ENCODE measurements at regions not wholly inside any gene's neighbourhood (a gene's known extent, or its start where the extent isn't known, plus 50 kb on each side); places are given as distances from the start of the nearest gene placed in this dataset.

GRCh38 chr18:78618726-78619125 lies 360.9 kb upstream of the SALL3 start:
- Mint-ChIP-seq H3K4me3 (no peak overlapping the region), H3K27ac (no peak overlapping the region), H3K4me1 (ENCODE audit: low read depth) (no peaks in the 10 kb centered on the region)

DNA sequence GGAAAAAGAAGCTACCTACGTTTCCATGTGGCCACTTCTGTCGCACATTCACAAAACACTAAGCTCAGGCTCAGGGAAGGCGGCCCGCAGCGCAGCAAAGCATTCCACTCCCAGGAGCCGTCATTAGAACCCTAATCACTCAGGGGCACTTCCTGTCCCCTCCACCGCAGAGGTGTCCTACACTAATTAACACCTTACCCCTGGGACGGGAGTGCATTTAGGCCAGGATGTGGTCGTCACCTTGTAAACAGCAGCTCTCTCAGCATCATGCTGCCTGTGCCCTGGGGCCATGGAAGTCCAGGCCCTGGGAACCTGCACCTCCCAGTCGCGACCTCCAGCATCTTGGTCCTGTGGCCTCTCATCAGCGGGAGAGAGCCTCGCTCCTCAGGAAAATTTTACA lies 359.8 kb upstream of the SALL3 start:
- Mint-ChIP-seq H3K27ac (no peak overlapping the region), H3K9me3 (peaks cover 24% of the 10 kb centered on the region), H3K27me3 (peaks cover 5% of the 10 kb centered on the region), H3K4me3 (no peak overlapping the region), H3K36me3 (no peaks in the 10 kb centered on the region), H3K4me1 (ENCODE audit: low read depth) (no peaks in the 10 kb centered on the region)
- intact Hi-C loops (cut with micrococcal nuclease): no loop called here
- POLR2A ChIA-PET: no interaction called here
- no peak for DNase-seq
- CTCF ChIA-PET: no interaction called here

More at GRCh38 chr18:78618726-78619125, 360.9 kb upstream of the SALL3 start:
- Mint-ChIP-seq H3K27me3 (no peaks in the 10 kb centered on the region), H3K9me3 (peaks cover 27% of the 10 kb centered on the region), H3K36me3 (no peaks in the 10 kb centered on the region)
- DNase-seq: no peak
- POLR2A ChIA-PET: no interaction called here
- CTCF ChIA-PET: no interaction called here
- intact Hi-C loops (cut with micrococcal nuclease): no loop called here

DNA sequence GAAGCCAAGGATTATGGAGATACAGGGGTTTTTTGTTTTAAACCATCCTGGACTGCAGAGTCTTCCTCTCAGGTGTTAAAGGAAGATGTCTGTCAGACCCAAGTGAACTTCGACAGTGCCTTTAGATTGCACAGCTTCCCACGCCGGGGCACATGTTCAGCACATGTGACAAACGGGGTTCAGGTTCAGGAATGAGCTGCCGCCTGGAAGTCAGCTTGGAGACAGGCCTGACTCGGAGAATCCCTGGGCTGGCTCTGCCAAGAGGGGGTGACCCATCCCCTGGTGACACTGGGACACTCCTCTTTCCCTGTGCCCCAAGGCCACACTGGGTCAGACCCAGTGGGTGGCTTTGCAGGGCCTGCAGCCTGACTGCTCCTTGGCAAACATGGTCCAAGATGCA lies 359.3 kb upstream of the SALL3 start:
- Mint-ChIP-seq H3K27me3 (peaks cover 5% of the 10 kb centered on the region), H3K4me1 (ENCODE audit: low read depth) (no peaks in the 10 kb centered on the region), H3K4me3 (no peak overlapping the region), H3K27ac (no peak overlapping the region), H3K36me3 (no peaks in the 10 kb centered on the region), H3K9me3 (peaks cover 19% of the 10 kb centered on the region)
- intact Hi-C loops (cut with micrococcal nuclease): no loop called here
- no peak for DNase-seq
- ChIA-PET CTCF (no interaction called here), POLR2A (no interaction called here)

- no peak overlapping the region for H3K4me3 Mint-ChIP-seq
- H3K27ac Mint-ChIP-seq: no peak overlapping the region
- peaks cover 5% of the 10 kb centered on the region for H3K27me3 Mint-ChIP-seq
- CTCF ChIA-PET: no interaction called here
- H3K9me3 Mint-ChIP-seq: peaks cover 14% of the 10 kb centered on the region
- POLR2A ChIA-PET: no interaction called here
- H3K36me3 Mint-ChIP-seq: no peaks in the 10 kb centered on the region
- no peaks in the 10 kb centered on the region for H3K4me1 Mint-ChIP-seq (ENCODE audit: low read depth)
- no peak for DNase-seq
- intact Hi-C loops (cut with micrococcal nuclease): no loop called here
Observed at GRCh38 chr18:78621141-78621755, 358.4 kb upstream of the SALL3 start.

DNA sequence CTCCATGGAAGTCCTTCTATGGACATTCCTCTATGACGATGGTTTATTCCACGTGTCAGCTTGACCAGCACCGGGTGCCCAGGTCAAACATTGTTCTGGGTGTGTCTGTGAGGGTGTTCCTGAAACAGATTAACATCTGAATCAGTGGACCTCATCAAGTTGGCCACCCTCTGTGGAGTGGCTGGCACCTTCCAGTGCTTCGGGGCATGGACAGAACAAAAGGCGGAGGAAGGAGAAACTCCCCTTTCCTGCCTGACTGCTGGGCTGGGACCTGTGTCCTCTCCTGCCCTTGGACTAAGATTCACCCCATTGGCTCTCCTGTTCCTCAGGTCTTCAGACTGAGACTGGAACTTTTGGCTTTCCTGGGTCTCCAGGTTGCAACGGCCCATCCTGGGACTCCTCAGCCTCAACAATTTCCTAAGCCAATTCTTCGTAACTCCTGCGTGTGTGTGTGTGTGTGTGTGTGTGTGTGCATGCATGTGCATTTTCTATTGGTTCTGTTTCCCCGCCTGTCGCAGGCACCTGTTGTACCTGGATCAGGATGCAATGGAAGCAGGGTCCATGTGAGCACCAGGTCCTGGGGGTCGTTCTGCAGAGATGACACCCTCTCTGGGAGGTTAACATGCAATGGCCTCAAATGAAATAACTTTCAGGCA lies 357.2 kb upstream of the SALL3 start:
- Mint-ChIP-seq H3K27ac (no peak overlapping the region), H3K27me3 (peaks cover 5% of the 10 kb centered on the region), H3K4me1 (ENCODE audit: low read depth) (no peaks in the 10 kb centered on the region), H3K9me3 (peaks cover 2% of the 10 kb centered on the region), H3K4me3 (no peak overlapping the region), H3K36me3 (no peaks in the 10 kb centered on the region)
- no peak for DNase-seq
- ChIA-PET CTCF (no interaction called here), POLR2A (no interaction called here)
- intact Hi-C loops (cut with micrococcal nuclease): no loop called here

- intact Hi-C loops (cut with micrococcal nuclease): no loop called here
- H3K4me1 Mint-ChIP-seq (ENCODE audit: low read depth): no peaks in the 10 kb centered on the region
- CTCF ChIA-PET: no interaction called here
- no peaks in the 10 kb centered on the region for H3K9me3 Mint-ChIP-seq
- no peaks in the 10 kb centered on the region for H3K36me3 Mint-ChIP-seq
- H3K27me3 Mint-ChIP-seq: peaks cover 5% of the 10 kb centered on the region
- POLR2A ChIA-PET: no interaction called here
- no peak for DNase-seq
- H3K27ac Mint-ChIP-seq: no peak overlapping the region
- no peak overlapping the region for H3K4me3 Mint-ChIP-seq
Observed at GRCh38 chr18:78622907-78623541, 356.6 kb upstream of the SALL3 start.

GRCh38 chr18:78624646-78625279 lies 354.9 kb upstream of the SALL3 start:
- no peak overlapping the region for H3K27ac Mint-ChIP-seq
- H3K9me3 Mint-ChIP-seq: no peaks in the 10 kb centered on the region
- H3K4me1 Mint-ChIP-seq (ENCODE audit: low read depth): no peaks in the 10 kb centered on the region
- ChIA-PET POLR2A (no interaction called here), CTCF (no interaction called here)
- peaks cover 5% of the 10 kb centered on the region for H3K27me3 Mint-ChIP-seq
- no peaks in the 10 kb centered on the region for H3K36me3 Mint-ChIP-seq
- no peak for DNase-seq
- intact Hi-C loops (cut with micrococcal nuclease): no loop called here
- H3K4me3 Mint-ChIP-seq: no peak overlapping the region

GRCh38 chr18:78625847-78626246 lies 353.8 kb upstream of the SALL3 start:
- H3K4me3 Mint-ChIP-seq: no peak overlapping the region
- no peaks in the 10 kb centered on the region for H3K4me1 Mint-ChIP-seq (ENCODE audit: low read depth)
- ChIA-PET POLR2A (no interaction called here), CTCF (no interaction called here)
- no peak for DNase-seq
- H3K9me3 Mint-ChIP-seq: peaks cover 7% of the 10 kb centered on the region
- no peaks in the 10 kb centered on the region for H3K36me3 Mint-ChIP-seq
- intact Hi-C loops (cut with micrococcal nuclease): no loop called here
- peaks cover 5% of the 10 kb centered on the region for H3K27me3 Mint-ChIP-seq
- H3K27ac Mint-ChIP-seq: no peak overlapping the region

GRCh38 chr18:78627551-78628346 lies 351.9 kb upstream of the SALL3 start:
- peaks cover 24% of the 10 kb centered on the region for H3K9me3 Mint-ChIP-seq
- CTCF ChIA-PET: no interaction called here
- intact Hi-C loops (cut with micrococcal nuclease): no loop called here
- POLR2A ChIA-PET: no interaction called here
- no peak overlapping the region for H3K4me3 Mint-ChIP-seq
- no peaks in the 10 kb centered on the region for H3K4me1 Mint-ChIP-seq (ENCODE audit: low read depth)
- H3K27ac Mint-ChIP-seq: no peak overlapping the region
- DNase-seq: no peak
- H3K27me3 Mint-ChIP-seq: peaks cover 5% of the 10 kb centered on the region
- no peaks in the 10 kb centered on the region for H3K36me3 Mint-ChIP-seq

- CTCF ChIA-PET: no interaction called here
- Mint-ChIP-seq H3K27ac (no peak overlapping the region), H3K9me3 (peaks cover 24% of the 10 kb centered on the region), H3K27me3 (peaks cover 4% of the 10 kb centered on the region), H3K36me3 (no peaks in the 10 kb centered on the region), H3K4me3 (no peak overlapping the region), H3K4me1 (ENCODE audit: low read depth) (peaks cover 6% of the 10 kb centered on the region)
- no peak for DNase-seq
- intact Hi-C loops (cut with micrococcal nuclease): no loop called here
- POLR2A ChIA-PET: no interaction called here
Observed at GRCh38 chr18:78629426-78629825, 350.2 kb upstream of the SALL3 start.

- peaks cover 8% of the 10 kb centered on the region for H3K4me1 Mint-ChIP-seq (ENCODE audit: low read depth)
- ChIA-PET POLR2A (no interaction called here), CTCF (no interaction called here)
- no peak for DNase-seq
- H3K9me3 Mint-ChIP-seq: peaks cover 24% of the 10 kb centered on the region
- H3K4me3 Mint-ChIP-seq: no peak overlapping the region
- intact Hi-C loops (cut with micrococcal nuclease): no loop called here
- H3K27ac Mint-ChIP-seq: no peak overlapping the region
- H3K27me3 Mint-ChIP-seq: no peaks in the 10 kb centered on the region
- no peaks in the 10 kb centered on the region for H3K36me3 Mint-ChIP-seq
Observed at GRCh38 chr18:78630356-78630755, 349.3 kb upstream of the SALL3 start.

DNA sequence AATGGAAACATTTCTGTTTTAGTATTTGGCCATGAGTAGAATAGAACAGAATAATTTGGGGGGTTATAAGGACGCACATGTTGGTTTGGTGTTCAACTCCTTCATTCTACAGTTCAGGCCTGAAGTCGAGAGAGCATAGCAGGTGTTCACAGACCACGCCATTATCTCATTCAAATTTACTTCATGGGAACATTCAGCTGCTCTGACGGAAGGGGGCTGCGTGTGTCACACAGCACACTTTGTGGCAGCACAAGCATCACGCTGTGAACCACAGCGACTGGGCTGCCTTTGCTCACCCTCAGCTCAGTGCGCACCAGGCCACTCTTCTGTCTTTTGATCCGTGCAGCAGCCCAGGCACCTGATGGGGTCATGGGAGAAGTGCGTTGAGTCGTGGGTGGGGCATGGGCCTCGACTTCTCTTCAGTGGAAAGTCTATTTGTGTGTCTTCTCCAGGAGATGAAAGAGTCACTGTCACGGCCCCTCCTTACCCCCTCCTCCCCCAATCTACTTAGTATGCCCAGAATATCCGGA lies 348.6 kb upstream of the SALL3 start:
- Mint-ChIP-seq H3K27ac (no peak overlapping the region), H3K9me3 (peaks cover 28% of the 10 kb centered on the region), H3K36me3 (no peaks in the 10 kb centered on the region), H3K4me1 (ENCODE audit: low read depth) (peaks cover 13% of the 10 kb centered on the region), H3K27me3 (no peaks in the 10 kb centered on the region), H3K4me3 (no peak overlapping the region)
- intact Hi-C loops (cut with micrococcal nuclease): no loop called here
- DNase-seq: no peak
- CTCF ChIA-PET: no interaction called here
- POLR2A ChIA-PET: no interaction called here
